ENCODE measurements at regions not wholly inside any gene's neighbourhood (a gene's known extent, or its start where the extent isn't known, plus 50 kb on each side); places are given as distances from the start of the nearest gene placed in this dataset.

DNA sequence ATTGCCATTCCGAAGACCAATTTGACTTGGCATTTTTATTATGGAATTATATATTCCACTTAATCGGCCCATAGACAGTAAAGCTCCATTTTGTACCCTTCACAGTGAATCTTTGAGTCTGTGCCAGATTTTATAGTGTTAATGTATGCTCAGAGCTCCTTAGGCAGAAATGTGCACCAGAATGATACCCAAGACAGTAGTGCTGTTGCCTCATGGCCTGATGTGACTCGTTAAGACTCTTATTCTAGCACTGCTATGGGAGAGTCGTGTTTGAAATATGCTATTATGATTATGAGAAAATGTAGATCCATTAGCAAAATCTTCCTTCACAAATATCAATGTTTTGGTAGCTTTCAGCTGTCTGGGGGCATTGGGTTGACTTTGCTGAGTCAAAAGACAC, 209.8 kb upstream of the RAG2 start:
- no peak for DNase-seq (ENCODE audit: low read depth, low spot score)

DNA sequence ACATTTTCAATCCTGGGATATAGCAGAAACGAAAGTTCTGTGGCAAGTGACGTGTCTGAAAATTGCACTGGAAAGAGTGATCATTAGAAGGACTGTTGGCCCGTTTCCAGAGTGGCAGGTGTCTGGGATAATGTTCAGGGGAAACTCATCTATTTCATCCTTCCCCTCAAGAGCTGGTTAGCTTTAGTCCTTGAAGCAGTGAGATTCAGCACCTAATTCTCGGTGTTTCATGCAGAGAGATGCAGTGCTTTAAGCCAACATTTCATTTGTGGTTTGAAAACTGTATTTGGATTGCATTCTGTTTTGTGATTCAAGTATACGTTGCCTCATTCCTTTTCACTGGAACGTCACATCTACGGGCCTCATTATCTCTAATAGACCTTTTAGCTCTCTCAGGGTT, 205.0 kb upstream of the RAG2 start:
- DNase-seq (ENCODE audit: low read depth, low spot score) = no peak

DNA sequence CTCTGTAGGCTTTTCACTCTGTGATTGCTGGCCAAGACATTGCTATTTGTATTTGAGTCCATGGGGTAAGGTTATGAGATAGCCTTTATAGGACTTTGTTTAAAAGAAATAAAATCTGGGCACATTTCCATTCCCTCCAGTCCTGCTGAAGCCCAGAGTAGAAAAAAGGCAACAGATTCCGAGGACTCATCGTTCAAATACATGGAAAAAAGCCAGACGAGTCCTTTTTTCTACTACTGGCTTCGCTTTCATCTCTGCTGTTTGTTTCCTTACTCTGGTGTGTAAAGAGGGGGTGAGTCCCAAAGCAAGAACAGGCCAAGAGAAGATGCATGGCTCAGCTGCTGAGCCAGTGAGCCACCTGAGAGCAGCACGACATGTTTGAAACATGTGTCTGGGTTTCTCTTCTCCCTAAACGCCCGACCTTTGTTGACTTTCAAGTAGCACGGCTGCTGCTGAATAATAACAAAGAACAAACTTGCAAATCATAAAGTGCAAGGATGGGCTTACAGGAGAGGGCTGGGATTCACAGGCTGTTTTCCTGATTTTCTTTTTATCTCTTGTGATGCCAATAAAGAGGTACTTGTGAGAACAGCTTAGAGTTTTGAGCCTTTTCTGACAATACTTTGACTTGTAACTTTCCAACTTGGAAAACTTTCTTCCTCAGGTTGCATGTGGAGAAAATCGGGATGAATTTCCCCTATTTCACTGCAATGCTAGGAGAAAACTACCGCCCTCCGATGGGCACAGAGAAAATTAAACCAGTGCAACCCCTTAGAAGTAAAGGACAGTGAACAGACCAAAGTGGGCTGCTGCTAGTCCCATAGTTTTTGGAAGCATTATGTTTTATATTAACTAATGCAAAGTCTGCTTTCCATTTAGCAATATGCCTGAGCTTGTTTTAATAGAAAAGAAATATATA, 195.2 kb upstream of the RAG2 start:
- no peak for DNase-seq (ENCODE audit: low read depth, low spot score)

DNA sequence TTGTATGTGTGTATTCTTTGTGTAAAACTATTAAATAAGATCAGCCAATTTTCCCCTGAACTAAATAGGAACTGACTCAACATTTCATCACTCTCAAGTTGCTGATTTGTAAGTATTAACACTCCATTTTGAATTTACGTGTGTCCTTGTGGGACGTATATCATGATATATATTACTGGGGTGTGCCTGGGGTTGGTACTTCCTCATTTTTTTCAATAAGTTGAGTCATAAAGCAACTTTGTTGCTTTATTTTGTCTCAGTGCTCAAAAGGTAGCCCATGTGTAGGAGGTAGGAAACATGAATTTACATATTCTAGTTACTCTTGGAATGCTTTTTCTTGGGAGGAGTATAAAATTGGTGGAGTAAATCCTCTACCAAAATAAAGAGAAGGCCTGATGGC, 193.9 kb upstream of the RAG2 start:
- DNase-seq (ENCODE audit: low read depth, low spot score) = no peak

DNA sequence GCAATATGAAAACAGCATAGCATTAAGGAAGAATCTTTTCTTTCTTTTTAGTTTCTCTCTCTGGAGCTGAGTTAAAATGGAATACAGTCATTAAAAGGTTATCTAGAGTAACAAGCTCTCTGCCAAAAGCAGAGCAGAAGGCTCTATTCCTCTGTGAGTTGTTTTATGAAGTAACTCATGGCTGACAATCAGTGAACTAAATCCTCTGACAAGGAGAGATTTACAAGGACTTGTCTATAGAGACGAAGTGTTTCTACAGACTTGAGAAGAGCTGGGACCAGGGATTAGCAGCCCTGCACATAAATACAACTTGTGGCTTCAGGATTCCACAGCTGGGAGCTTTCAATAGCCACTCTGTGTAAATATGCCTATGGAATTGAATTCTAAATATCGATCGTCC, 192.5 kb upstream of the RAG2 start:
- DNase-seq (ENCODE audit: low read depth, low spot score) = no peak

DNA sequence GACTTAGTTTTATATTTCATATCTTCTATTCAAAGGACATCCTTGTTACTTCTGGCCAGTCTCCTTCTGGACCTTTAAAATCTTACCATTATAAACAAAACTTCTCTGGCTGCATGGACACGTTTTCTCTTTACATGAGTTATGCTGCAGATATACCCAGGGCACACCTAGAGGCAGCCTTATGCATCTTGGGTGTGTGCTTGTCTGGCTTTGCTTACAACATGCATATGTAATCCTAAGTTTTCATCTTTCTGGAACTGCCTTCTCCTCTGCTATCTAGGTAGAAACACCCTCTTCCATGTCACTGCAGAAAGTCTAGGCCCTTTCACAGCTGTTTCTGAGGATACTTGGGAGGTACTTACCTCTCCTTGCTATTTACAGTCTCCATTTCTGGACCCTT, 185.8 kb upstream of the RAG2 start:
- DNase-seq (ENCODE audit: low read depth, low spot score) = no peak

DNA sequence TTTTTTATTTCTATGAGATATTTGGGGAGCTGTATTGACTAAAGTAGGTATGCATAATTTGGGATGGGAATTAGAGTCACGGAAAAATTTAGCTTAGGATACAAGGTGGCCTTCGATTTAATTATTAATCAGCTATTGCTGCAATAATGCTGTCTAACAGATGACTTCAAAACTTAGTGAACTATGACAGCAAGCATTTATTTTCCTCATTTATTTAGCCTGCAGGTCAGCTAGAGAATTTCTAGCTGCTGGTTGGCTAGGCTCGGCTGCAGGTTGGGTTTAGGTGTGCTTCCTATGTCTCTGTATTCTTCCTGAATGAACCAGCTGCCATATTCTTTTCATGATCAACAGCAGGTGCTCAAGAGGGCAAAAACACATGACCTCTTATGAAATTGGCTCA, 181.8 kb upstream of the RAG2 start:
- no peak for DNase-seq (ENCODE audit: low read depth, low spot score)

DNA sequence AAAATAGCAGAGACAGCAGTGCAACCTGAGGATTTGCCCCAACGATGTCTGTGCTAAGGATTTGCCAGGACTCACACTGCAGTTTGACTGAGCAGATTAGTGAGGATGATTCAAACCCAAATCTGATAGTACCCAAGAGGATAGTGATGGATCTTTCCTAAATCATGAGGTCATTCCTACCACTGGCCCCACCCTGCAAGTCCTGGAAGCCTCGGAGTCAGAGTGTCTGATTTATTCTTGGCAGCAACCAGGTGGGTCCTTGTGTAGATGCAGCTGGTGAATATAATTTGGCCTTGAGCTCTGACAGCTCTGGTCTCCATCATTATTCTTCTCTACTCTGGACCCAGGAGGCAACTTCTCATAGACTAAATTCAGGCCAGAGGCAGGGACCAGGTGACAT, 179.3 kb upstream of the RAG2 start:
- no peak for DNase-seq (ENCODE audit: low read depth, low spot score)

DNA sequence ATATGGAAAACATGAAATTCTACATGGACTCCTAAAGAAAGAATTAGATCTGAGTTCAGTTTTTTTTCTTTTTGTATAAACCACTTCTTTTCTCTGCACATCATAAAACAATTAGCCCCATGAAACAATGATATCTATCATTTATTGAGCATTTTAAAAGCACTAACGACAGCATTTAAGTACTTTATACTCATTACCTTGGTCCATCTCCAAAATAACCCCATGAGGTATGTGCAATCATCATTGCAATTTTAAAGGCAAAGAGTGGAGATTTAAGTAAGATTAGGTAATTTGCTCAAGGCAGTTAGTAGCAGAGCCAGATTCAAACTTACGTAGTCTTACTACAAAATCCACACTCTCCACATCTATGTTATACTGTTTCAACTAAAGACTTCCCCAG, 177.7 kb upstream of the RAG2 start:
- DNase-seq (ENCODE audit: low read depth, low spot score) = no peak

DNA sequence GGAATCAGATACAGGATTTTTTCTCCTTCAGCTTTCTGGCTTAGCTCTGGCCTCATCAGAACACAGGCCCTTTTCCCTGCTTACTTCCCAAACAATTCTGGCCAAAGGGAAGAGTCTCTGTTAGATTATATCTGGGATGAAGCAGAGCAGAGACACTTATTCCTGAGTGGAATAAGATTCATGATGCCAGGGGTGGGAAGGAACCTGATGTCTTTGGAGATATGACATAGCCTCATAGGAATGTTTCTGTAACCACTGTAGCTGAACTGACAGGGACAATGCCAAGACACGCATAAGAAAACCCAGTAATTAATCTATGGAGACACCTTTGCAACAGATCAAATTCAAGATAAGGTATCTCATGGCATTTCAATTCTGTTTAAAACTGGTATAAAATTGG, 177.1 kb upstream of the RAG2 start:
- no peak for DNase-seq (ENCODE audit: low read depth, low spot score)

DNA sequence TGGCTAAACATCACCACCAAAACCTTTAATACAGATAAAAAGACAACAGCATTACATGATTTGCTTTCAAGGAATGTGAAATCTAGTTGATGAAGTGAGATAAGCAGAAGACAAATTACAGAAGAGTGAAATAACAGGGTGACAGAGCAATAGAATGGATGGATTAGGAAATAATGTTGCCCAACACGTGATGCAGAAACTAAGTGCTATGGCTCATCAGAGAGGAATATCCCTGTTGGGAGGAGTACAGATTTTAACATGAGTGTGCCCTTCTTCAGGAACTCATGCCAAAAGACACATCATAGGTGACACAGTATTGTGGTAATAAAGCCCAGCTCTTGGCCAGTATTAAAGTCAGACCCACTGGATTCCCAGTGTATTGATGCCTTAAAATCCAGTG, 176.6 kb upstream of the RAG2 start:
- DNase-seq (ENCODE audit: low read depth, low spot score) = no peak

DNA sequence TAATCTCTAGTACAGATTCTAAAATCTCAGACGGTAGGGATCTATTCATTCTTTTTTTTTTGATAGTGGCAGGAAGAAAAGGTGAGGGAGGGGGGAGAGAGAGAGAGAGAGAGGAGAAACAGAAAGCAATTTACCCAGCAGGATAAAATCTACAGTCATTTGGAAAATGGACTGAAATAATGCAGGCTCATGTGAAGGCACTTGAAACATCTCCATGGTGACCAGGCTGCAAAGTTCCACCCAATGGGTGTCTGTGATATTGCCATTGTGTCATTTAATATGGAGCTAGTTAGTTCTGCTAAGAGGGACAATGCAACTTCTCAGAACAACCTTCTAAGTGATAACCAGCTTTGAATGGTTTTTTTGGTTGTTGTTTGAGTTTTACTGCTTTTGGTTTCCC, 165.2 kb upstream of the RAG2 start:
- no peak for DNase-seq (ENCODE audit: low read depth, low spot score)

DNA sequence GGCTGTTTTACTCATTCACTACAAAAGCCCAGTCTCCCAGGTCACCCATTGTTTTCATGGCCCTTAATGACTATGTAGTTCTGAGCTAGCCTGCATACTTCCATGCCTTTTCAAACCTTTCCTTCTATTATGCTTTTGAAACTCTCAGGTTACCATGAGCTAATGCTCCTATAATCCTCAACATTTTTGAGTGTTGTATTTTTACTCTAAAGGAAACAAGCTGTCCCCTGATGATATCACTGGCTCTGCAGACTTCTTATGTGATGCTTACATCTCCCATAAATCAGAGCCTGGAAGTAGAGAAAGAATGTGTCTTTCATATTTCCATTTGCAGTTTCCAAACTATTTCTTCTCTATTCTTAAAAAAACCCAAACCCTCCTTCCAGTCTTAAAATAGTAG, 159.0 kb upstream of the RAG2 start:
- DNase-seq (ENCODE audit: low read depth, low spot score) = no peak

DNA sequence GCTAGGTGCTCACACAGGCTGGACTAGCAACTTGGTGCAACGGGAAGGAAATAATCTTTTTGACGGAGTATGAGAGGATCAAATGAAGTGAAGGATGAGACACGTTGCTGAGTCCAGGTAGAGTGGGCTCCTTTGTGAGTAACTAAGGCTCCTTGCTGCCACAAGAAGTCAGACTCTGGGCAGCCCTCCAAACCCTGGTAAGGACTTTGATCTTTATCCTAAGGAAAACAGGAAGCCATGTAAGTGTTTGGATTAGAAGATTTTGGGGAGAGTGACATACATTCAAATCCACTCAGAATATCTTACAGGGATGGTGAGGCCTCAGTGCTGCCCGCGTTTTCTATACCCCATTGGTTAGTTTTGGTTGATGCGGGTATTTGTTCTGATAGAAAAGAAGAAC, 155.9 kb upstream of the RAG2 start:
- DNase-seq (ENCODE audit: low read depth, low spot score) = no peak

DNA sequence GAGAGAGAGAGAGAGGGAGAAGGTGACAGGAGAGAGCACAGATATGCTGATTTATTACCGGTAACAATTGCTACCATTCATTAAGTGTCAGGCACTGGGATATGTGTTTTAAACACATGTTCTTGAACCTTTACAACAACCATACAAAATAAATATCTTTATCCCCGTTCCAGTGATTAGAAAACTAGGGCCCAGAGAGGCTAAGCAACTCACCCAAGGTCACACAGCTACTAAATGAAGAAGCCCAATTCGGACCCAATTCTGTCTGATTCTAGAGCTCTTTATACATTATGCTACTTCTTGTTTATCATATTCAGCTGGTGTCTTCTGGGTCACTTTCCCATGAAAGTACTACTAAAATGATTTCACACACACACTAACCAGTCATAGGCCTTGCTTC, 154.0 kb upstream of the RAG2 start:
- no peak for DNase-seq (ENCODE audit: low read depth, low spot score)

DNA sequence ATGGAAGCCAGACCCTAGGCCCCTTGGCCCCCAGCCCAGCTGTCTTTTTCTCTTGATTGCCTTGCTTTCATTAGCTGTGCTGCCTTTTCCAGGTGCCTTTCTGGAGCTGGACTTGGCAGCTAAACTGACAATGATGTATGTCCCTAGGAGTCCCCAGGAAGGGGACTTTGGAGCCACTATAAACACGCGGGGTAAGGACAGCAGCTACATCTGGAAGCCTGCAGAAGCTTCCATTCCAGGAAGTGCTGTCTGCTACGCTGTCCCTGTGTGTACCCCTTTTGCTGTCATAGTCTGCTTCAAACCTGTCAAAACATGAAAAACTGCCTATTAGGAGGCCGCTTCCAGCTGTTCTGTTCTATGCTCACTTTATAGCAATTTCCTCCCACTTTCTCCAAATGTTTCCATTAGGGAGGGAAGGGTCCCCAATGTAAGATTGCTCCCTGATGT, 153.3 kb upstream of the RAG2 start:
- DNase-seq (ENCODE audit: low read depth, low spot score) = no peak

DNA sequence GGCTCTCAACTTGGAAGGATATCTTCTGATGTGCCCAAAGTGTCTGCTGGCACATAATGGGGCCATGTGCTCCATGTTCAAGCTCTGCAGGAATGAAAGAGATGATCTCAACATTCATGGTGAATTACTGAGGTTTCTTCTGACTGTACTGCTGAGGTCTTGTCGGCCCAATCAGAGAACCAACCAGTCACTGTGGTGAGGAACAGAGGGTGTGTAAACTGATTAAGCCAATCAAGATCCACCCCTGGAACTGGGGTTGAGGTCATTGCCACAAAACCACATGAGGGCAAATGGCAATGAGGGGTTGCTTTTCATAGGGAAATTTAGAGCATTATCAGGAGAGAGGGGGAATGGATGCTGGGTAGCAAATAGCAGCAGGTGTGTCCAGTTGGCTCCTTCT, 152.3 kb upstream of the RAG2 start:
- peak; percentile 9 for DNase-seq (ENCODE audit: low read depth, low spot score)

DNA sequence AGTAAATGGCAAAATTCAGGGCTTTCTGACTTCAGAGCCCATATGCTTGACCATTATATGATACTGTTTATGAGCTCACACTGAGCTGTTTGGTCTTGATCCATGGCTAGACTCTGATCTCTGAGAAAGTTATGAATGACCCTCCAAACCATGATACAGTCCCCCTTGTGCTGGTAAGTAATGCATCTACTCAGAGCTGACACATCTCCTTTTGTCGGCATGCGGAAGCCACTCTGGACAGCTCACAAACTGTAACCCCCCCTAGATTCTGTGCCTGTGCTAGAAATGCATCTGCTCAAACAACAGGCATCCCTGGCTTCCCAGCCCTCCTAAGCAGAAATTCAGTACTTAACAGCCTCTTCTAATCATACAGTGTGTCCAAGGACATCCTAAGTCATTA, 150.8 kb upstream of the RAG2 start:
- no peak for DNase-seq (ENCODE audit: low read depth, low spot score)

DNA sequence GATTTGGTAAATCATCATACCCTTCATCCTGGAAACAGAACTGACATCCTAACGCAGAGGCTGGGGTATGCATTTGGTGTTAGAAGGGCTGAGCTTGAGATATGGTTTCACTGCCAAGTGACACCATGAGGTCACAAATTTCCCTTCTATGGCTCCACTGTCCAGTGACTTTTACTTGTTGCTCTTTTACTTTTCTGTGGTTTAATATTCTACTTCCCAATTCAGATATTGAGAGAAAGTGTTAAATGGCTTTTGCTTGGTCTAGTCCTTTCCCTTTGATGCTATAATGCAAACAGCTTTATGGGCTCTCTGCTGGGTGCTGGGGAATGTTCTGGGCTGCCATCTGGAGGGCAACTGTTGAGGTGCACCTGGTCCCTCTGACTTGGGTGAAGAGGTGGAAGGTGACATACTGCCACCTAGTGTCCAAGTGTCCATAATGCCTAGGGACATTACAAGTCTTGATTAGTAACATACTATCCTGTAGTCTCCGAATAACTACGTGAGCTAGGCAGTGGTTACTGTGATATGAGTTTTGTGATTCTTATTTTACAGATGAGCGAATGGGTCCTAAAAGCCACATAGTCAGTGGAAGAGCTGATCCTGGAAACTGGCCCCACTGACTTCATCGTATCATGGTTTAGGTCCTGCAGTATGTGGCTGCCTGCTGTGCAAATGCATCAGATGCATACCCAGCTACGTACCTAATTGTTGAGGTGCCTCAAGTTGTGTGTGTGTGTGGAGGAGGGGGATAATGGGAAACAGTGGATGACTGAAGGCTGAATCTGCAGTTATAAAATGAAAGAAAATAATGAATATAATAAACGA, 149.1 kb upstream of the RAG2 start:
- DNase-seq (ENCODE audit: low read depth, low spot score) = peak; percentile 74

DNA sequence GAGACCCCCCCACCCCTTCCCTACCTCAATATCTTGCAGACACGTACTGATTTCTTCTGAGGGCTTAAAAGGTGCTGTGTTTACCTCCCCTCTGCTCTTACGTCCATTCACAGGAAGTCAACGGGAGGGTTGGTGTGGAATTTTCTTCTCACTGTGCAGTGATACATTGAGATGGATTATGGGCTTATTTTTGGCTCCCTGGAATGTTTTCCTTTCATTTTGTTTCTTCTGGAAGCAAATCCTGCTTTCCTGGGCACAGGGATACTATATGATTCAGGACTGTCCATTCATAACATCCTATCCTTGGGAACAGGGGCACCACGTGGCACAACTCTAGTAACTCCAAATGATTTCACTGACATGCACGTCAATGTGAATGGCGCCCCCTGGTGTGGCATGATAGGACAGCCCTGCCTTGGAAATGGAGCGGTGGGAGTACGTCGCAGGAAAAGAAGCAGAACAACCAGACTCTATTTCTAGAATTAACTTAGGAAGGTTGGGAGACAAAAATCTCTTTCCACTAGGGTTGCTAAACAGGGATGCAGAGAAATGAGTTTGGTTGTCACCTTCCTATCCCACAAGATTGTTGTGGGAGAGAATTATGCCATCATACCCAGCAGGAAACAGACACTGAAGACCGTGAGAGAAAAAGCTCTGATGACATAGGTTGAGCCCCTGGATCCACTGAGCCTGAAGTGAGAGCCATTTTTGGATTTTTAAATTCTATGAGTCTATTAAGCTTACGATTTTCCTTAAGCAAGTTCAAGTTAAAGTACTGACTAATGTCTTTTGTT, 146.5 kb upstream of the RAG2 start:
- DNase-seq (ENCODE audit: low read depth, low spot score) = peak; percentile 20

DNA sequence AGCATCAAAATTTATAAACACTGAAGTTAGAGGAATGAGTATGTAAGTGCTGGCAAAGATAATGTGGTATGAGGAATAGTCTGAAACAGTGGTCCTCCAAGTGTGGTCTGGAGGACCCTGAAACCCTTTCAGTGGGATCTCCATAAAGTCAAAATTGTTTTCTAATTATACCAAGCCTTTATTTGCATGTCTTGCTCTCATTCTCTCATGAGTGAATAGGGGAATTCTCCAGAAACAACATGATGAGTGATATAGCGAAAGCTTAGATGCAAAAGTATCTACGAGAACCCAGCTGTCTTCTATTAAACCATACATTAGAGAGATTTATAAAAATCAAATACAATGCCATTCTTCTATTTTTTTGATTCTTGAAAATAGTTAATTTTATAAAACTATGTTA, 145.0 kb upstream of the RAG2 start:
- no peak for DNase-seq (ENCODE audit: low read depth, low spot score)

DNA sequence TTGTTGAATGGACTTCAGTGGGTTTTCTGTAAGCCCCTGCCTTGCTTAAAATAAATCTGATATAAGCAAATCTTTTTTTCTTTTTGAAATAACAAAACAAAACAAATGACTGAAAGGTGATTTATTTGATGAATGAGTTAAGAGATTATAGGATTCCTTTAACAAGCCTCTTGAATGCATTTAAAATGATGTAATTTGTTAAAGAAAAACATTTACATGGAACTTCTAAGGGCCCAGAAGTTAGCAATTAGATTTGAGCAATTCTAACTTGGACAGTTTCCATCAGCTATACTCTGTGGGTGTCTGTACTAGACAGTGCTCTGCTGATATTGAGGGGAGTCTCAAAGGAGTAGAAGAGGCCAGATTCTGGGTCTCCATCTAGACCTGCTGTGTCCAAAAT, 143.5 kb upstream of the RAG2 start:
- DNase-seq (ENCODE audit: low read depth, low spot score) = no peak

Data from iPS DF 19.7 (cell line).